GM12878 (cell line): ENCODE measurements at regions not wholly inside any gene's neighbourhood (a gene's known extent, or its start where the extent isn't known, plus 50 kb on each side); places are given as distances from the start of the nearest gene placed in this dataset.

Source experiments
- ATAC-seq: fragments of 200-7000 bp; cut with Tn5 transposase; 3 replicates; pipeline ENCODE4 v1.9.1; 2020; ENCODE audit warnings: mild to moderate bottlenecking, moderate library complexity
- BruUV-seq: library from RNA; stranded (reverse); fragments of 400-500 nt; replicated peaks from 2 replicates; lab custom pipeline; 2021; lab: Mats Ljungman, UMichigan
- CTCF ChIA-PET: fragments of 300-600 bp; sonication (Branson Sonifier 250); formaldehyde crosslinking; extraction: SDS; loops from one replicate; lab custom pipeline; 2021; ENCODE audit warnings: inconsistent platforms; lab: Yijun Ruan, JAX
- POLR2A ChIA-PET: fragments of 350-600 bp; formaldehyde crosslinking; extraction: SDS; loops from one replicate; lab custom pipeline; 2021; ENCODE audit warnings: inconsistent platforms; lab: Charles Lee
- RAD21 ChIA-PET: fragments of 300-600 bp; sonication (Branson Sonifier 250); formaldehyde crosslinking; loops from one replicate; lab custom pipeline; 2023; ENCODE audit warnings: antibody characterized with exemption; ENCODE audit not compliant: unreplicated experiment; lab: Charles Lee
- SMC1A ChIA-PET: fragments of 300-600 bp; sonication (Branson Sonifier 250); formaldehyde crosslinking; loops from one replicate; lab custom pipeline; 2023; ENCODE audit not compliant: unreplicated experiment, uncharacterized antibody; lab: Charles Lee
- DNase-seq: peaks from one replicate; pipeline ENCODE4 v3.0.0-alpha.2; 2011; ENCODE audit warnings: low read depth, low spot score
- FAIRE-seq: peaks from 3 replicates; lab custom pipeline; 2011; peaks lifted over from hg19 to GRCh38; lab: Jason Lieb, UNC
- H2AFZ ChIP-seq: 2 replicates; pipeline ENCODE4 v1.6.0; 2011; ENCODE audit warnings: low read depth, low read length, control low read depth; ENCODE audit not compliant: control insufficient read depth
- H3K27ac ChIP-seq: 2 replicates; pipeline ENCODE4 v1.5.1; 2011; ENCODE audit warnings: control low read depth; ENCODE audit not compliant: control insufficient read depth, insufficient read depth
- H3K27me3 ChIP-seq, 2 experiments: replicated peaks in 1 of 2; 2 replicates each; pipeline versions ENCODE4 v1.6.0 to v1.6.1; 2011; ENCODE audit warnings: low read length in 1 of 2; ENCODE audit not compliant: control insufficient read depth in 2 of 2, insufficient read depth in 2 of 2
- H3K36me3 ChIP-seq, 2 experiments: 2 replicates each; pipeline ENCODE4 v1.5.1; 2011; ENCODE audit warnings: low read length in 1 of 2; ENCODE audit not compliant: control insufficient read depth in 2 of 2, insufficient read depth in 2 of 2
- H3K4me1 ChIP-seq: 2 replicates; pipeline ENCODE4 v1.6.1; 2011; ENCODE audit warnings: mild to moderate bottlenecking, low read length, moderate library complexity, mixed read lengths; ENCODE audit not compliant: control insufficient read depth, insufficient read depth
- H3K4me2 ChIP-seq: 2 replicates; pipeline ENCODE4 v1.6.0; 2011; ENCODE audit warnings: control low read depth; ENCODE audit not compliant: control insufficient read depth, insufficient read depth
- H3K4me3 ChIP-seq: fragments of 200-600 bp; sonication (generic); 2 replicates; pipeline ENCODE4 v1.5.1; 2016
- H3K79me2 ChIP-seq: 2 replicates; pipeline ENCODE4 v1.6.0; 2011; ENCODE audit warnings: low read length; ENCODE audit not compliant: control insufficient read depth, insufficient read depth
- H3K9ac ChIP-seq: 2 replicates; pipeline ENCODE4 v1.8.0; 2011; ENCODE audit warnings: low read length, control low read depth, mixed read lengths; ENCODE audit not compliant: control insufficient read depth, insufficient read depth
- H3K9me3 ChIP-seq: replicated peaks from 3 replicates; pipeline ENCODE4 v1.5.1; 2011; ENCODE audit warnings: mild to moderate bottlenecking, low read length; ENCODE audit not compliant: control insufficient read depth, insufficient read depth
- H4K20me1 ChIP-seq: 2 replicates; pipeline ENCODE4 v1.6.0; 2011; ENCODE audit not compliant: control insufficient read depth, insufficient read depth
- BACH1 ChIP-seq: fragments of 450-650 bp; IDR thresholded peaks from 2 replicates; pipeline ENCODE4 v1.6.1; 2017; ENCODE audit warnings: mild to moderate bottlenecking, borderline replicate concordance
- BRCA1 ChIP-seq: IDR thresholded peaks from 2 replicates; pipeline ENCODE4 v1.6.1; 2011; ENCODE audit warnings: low read depth, low read length, improper control_type of control experiment
- EZH2 ChIP-seq: IDR thresholded peaks from 2 replicates; pipeline ENCODE4 v1.6.1; 2012; ENCODE audit warnings: low read depth, mild to moderate bottlenecking, control low read depth, inconsistent platforms, low read length, borderline replicate concordance; ENCODE audit not compliant: control insufficient read depth
- FOXM1 ChIP-seq: IDR thresholded peaks from 2 replicates; pipeline ENCODE4 v1.6.1; 2012; ENCODE audit warnings: low read depth, mild to moderate bottlenecking, inconsistent platforms, low read length, moderate library complexity
- HDGF ChIP-seq: fragments of 450-650 bp; IDR thresholded peaks from 2 replicates; pipeline ENCODE4 v1.6.1; 2016; ENCODE audit warnings: antibody characterized with exemption
- MYB ChIP-seq: fragments of 150-350 bp; IDR thresholded peaks from 2 replicates; pipeline ENCODE4 v1.6.1; 2014; ENCODE audit warnings: mild to moderate bottlenecking, low read depth, low read length, borderline replicate concordance
- NFYA ChIP-seq: IDR thresholded peaks from 2 replicates; pipeline ENCODE4 v1.6.1; 2011; ENCODE audit warnings: low read depth, mild to moderate bottlenecking, low read length, improper control_type of control experiment, borderline replicate concordance
- TBL1XR1 ChIP-seq: IDR thresholded peaks from 2 replicates; pipeline ENCODE4 v1.6.1; 2012; ENCODE audit warnings: low read depth, low read length, improper control_type of control experiment
- WGBS: methylation state at CpG from one replicate; pipeline ENCODE4 v1.1.6; 2016; ENCODE audit warnings: low lambda C conversion rate; ENCODE audit not compliant: insufficient replicate concordance, insufficient coverage; ENCODE audit errors: missing lambda C conversion rate; 5-methylcytosine and 5-hydroxymethylcytosine counted together
- in situ Hi-C: fragments of 300-500 bp; cut with MboI; formaldehyde crosslinking; loops from 9 replicates; pipeline ENCODE4 v1.14.3; 2018; ENCODE audit warnings: mixed read lengths
- intact Hi-C: fragments of 100-400 bp; cut with micrococcal nuclease; formaldehyde crosslinking; loops from one replicate; pipeline ENCODE4 v1.14.2; 2022; ENCODE audit not compliant: unreplicated experiment
- TF ChIP-seq, protein P1 (sequence below): IDR thresholded peaks from 2 replicates; pipeline ENCODE4 v1.6.1; 2012; ENCODE audit warnings: improper control_type of control experiment, low read depth, low read length; ENCODE audit not compliant: insufficient replicate concordance
- TF ChIP-seq, protein P2 (sequence below): fragments of 150-350 bp; IDR thresholded peaks from 2 replicates; pipeline ENCODE4 v1.6.1; 2014; ENCODE audit warnings: mild to moderate bottlenecking, low read depth, low read length
- TF ChIP-seq, protein P3 (sequence below): IDR thresholded peaks from 2 replicates; pipeline ENCODE4 v1.6.1; 2011; ENCODE audit warnings: low read depth, mild to moderate bottlenecking, low read length, moderate library complexity, borderline replicate concordance; ENCODE audit errors: extremely low read depth
- TF ChIP-seq, protein P4 (sequence below): fragments of 450-650 bp; IDR thresholded peaks from 2 replicates; pipeline ENCODE4 v1.6.1; 2017; ENCODE audit warnings: borderline replicate concordance
- TF ChIP-seq, protein P5 (sequence below): fragments of 450-650 bp; conservative IDR thresholded peaks from 2 replicates; pipeline ENCODE4 v1.6.1; 2017; ENCODE audit warnings: mild to moderate bottlenecking, moderate library complexity

DNA sequence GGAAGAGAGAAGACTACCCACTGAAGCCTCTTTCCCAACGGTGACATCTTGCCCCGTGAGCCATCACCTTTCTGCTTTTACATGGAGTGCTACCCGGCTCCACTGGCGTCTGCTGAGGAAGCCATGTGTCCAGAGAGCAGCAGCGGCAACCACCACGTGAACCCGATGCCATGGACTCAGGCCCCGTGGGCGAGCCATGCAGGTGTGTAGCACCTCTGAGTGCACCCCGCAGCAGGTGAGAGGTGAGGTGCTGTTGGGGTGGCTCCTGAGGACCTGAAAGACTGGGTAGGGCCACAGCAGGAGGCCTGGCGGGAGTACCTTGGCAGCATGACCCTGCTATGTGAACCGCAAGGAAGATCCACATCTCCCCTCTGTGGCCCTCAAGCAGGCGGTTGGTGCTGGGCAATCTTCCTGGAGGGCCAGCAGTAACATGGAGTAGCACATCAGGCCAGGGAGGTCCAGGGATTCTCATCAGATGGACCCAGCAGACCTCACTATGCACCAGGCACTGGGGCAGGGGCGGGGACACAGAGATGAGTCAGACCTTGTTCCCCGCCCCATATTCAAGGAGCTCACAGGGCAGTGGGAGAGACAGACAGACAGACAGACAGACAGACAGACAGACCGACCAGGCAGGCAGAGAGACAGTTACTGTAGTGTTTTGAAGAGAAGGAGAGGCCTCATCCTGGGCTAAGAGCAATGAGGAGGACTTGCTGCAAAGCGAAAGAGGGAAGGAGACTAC lies 129.6 kb downstream of the PAPOLA start:
- H2AFZ ChIP-seq, result no peak overlapping the region
- H3K4me1 ChIP-seq, result no peaks in the 10 kb centered on the region
- ChIA-PET CTCF (no interaction called here), POLR2A (no interaction called here), RAD21 (no interaction called here), SMC1A (no interaction called here)
- H3K4me3 ChIP-seq, result no peak overlapping the region
- H3K36me3 ChIP-seq, result no peaks in the 10 kb centered on the region
- no peak overlapping the region for H3K4me2 ChIP-seq
- intact Hi-C loops, result no loop called here
- FAIRE-seq, result no peak
- no peaks in the 10 kb centered on the region; the same call in 2 of the 3 replicates for H3K9me3 ChIP-seq
- H3K79me2 ChIP-seq, result no peaks in the 10 kb centered on the region
- no peaks in the 10 kb centered on the region for H4K20me1 ChIP-seq
- no TSS peak for BruUV-seq
- DNase-seq, result no peak
- no peak overlapping the region for H3K9ac ChIP-seq
- no peak for ATAC-seq
- H3K27ac ChIP-seq, result no peak overlapping the region
- peaks cover 3 to 4% of the 10 kb centered on the region in 2 experiments; a peak in 1 of 4 replicates for H3K27me3 ChIP-seq
- in situ Hi-C loops, result no loop called here
- 49% methylated on average over 17 of the region's 17 CpGs for WGBS
- TF ChIP-seq, protein P1, sequence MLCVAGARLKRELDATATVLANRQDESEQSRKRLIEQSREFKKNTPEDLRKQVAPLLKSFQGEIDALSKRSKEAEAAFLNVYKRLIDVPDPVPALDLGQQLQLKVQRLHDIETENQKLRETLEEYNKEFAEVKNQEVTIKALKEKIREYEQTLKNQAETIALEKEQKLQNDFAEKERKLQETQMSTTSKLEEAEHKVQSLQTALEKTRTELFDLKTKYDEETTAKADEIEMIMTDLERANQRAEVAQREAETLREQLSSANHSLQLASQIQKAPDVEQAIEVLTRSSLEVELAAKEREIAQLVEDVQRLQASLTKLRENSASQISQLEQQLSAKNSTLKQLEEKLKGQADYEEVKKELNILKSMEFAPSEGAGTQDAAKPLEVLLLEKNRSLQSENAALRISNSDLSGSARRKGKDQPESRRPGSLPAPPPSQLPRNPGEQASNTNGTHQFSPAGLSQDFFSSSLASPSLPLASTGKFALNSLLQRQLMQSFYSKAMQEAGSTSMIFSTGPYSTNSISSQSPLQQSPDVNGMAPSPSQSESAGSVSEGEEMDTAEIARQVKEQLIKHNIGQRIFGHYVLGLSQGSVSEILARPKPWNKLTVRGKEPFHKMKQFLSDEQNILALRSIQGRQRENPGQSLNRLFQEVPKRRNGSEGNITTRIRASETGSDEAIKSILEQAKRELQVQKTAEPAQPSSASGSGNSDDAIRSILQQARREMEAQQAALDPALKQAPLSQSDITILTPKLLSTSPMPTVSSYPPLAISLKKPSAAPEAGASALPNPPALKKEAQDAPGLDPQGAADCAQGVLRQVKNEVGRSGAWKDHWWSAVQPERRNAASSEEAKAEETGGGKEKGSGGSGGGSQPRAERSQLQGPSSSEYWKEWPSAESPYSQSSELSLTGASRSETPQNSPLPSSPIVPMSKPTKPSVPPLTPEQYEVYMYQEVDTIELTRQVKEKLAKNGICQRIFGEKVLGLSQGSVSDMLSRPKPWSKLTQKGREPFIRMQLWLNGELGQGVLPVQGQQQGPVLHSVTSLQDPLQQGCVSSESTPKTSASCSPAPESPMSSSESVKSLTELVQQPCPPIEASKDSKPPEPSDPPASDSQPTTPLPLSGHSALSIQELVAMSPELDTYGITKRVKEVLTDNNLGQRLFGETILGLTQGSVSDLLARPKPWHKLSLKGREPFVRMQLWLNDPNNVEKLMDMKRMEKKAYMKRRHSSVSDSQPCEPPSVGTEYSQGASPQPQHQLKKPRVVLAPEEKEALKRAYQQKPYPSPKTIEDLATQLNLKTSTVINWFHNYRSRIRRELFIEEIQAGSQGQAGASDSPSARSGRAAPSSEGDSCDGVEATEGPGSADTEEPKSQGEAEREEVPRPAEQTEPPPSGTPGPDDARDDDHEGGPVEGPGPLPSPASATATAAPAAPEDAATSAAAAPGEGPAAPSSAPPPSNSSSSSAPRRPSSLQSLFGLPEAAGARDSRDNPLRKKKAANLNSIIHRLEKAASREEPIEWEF, result no peak
- TF ChIP-seq BACH1 (no peak), FOXM1 (no peak), NFYA (no peak), MYB (no peak), HDGF (no peak), EZH2 (no peak), BRCA1 (no peak), TBL1XR1 (no peak)
- TF ChIP-seq, protein P2, sequence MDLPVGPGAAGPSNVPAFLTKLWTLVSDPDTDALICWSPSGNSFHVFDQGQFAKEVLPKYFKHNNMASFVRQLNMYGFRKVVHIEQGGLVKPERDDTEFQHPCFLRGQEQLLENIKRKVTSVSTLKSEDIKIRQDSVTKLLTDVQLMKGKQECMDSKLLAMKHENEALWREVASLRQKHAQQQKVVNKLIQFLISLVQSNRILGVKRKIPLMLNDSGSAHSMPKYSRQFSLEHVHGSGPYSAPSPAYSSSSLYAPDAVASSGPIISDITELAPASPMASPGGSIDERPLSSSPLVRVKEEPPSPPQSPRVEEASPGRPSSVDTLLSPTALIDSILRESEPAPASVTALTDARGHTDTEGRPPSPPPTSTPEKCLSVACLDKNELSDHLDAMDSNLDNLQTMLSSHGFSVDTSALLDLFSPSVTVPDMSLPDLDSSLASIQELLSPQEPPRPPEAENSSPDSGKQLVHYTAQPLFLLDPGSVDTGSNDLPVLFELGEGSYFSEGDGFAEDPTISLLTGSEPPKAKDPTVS, result no peak
- TF ChIP-seq, protein P3, sequence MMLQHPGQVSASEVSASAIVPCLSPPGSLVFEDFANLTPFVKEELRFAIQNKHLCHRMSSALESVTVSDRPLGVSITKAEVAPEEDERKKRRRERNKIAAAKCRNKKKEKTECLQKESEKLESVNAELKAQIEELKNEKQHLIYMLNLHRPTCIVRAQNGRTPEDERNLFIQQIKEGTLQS, result no peak
- TF ChIP-seq, protein P4, sequence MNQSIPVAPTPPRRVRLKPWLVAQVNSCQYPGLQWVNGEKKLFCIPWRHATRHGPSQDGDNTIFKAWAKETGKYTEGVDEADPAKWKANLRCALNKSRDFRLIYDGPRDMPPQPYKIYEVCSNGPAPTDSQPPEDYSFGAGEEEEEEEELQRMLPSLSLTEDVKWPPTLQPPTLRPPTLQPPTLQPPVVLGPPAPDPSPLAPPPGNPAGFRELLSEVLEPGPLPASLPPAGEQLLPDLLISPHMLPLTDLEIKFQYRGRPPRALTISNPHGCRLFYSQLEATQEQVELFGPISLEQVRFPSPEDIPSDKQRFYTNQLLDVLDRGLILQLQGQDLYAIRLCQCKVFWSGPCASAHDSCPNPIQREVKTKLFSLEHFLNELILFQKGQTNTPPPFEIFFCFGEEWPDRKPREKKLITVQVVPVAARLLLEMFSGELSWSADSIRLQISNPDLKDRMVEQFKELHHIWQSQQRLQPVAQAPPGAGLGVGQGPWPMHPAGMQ, result no peak
- TF ChIP-seq, protein P5, sequence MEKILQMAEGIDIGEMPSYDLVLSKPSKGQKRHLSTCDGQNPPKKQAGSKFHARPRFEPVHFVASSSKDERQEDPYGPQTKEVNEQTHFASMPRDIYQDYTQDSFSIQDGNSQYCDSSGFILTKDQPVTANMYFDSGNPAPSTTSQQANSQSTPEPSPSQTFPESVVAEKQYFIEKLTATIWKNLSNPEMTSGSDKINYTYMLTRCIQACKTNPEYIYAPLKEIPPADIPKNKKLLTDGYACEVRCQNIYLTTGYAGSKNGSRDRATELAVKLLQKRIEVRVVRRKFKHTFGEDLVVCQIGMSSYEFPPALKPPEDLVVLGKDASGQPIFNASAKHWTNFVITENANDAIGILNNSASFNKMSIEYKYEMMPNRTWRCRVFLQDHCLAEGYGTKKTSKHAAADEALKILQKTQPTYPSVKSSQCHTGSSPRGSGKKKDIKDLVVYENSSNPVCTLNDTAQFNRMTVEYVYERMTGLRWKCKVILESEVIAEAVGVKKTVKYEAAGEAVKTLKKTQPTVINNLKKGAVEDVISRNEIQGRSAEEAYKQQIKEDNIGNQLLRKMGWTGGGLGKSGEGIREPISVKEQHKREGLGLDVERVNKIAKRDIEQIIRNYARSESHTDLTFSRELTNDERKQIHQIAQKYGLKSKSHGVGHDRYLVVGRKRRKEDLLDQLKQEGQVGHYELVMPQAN, result no peak
